ENCODE measurements at regions not wholly inside any gene's neighbourhood (a gene's known extent, or its start where the extent isn't known, plus 50 kb on each side); places are given as distances from the start of the nearest gene placed in this dataset.

DNA sequence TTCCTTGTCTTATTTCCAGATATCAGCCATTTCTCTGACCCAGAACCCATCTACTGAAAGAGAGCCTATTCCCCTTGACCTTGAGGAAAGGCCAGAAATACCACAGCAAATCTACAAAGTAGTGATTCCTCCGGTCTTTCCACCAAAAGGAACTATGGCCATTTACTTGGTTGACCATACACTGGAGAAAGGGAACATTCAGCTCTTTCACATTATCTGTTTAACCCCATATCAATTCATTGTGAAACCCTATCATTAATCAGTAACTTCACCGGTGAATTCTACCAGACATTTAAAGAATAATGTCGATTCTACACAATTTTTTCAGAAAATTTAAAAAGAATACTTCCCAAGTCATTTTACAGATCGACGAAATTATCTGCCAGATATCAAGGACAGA, 265.7 kb upstream of the CLEC14A start:
- no peak for TF ChIP-seq CTCF (IDR thresholded peaks at IDR 0.05; ENCODE audit: extremely low read depth, insufficient read depth, missing control alignments)
- no peak for DNase-seq (ENCODE audit: low spot score)
- in situ Hi-C loops (cut with MboI; ENCODE audit: low pct_unique_long_range_greater_than_20kb, low sequenced_read_pairs, unreplicated experiment) = no loop called here

- DNase-seq (ENCODE audit: low spot score) = no peak
- no peak for TF ChIP-seq CTCF (IDR thresholded peaks at IDR 0.05; ENCODE audit: extremely low read depth, insufficient read depth, missing control alignments)
- in situ Hi-C loops (cut with MboI; ENCODE audit: low pct_unique_long_range_greater_than_20kb, low sequenced_read_pairs, unreplicated experiment) = no loop called here
These were observed 261.5 kb upstream of the CLEC14A start for GRCh38 chr14:38517426-38517825.

GRCh38 chr14:38512236-38512635, 256.3 kb upstream of the CLEC14A start:
- TF ChIP-seq CTCF (IDR thresholded peaks at IDR 0.05; ENCODE audit: extremely low read depth, insufficient read depth, missing control alignments) = no peak
- in situ Hi-C loops (cut with MboI; ENCODE audit: low pct_unique_long_range_greater_than_20kb, low sequenced_read_pairs, unreplicated experiment) = no loop called here
- DNase-seq (ENCODE audit: low spot score) = no peak

DNA sequence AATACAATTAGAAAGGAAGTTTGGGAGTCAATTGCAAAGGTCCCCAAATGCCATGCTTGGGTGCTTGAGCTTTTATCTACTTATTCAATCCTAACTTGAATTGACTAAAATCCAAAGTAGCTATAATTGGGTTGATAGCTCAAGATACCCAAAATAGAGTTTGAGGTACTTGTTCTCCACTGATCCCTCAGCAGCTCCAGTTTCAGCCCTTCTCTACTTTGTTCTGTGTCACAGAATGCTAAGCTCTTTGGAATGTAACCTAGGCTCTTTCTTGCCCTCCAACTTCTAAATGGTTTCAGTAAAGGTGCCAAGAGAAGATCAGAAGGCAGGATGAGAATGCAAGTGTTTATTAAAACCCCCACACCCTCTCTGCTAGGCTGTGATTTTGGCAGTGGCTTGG, 251.4 kb upstream of the CLEC14A start:
- in situ Hi-C loops (cut with MboI; ENCODE audit: low pct_unique_long_range_greater_than_20kb, low sequenced_read_pairs, unreplicated experiment) = no loop called here
- TF ChIP-seq CTCF (IDR thresholded peaks at IDR 0.05; ENCODE audit: extremely low read depth, insufficient read depth, missing control alignments) = no peak
- DNase-seq (ENCODE audit: low spot score) = no peak

DNA sequence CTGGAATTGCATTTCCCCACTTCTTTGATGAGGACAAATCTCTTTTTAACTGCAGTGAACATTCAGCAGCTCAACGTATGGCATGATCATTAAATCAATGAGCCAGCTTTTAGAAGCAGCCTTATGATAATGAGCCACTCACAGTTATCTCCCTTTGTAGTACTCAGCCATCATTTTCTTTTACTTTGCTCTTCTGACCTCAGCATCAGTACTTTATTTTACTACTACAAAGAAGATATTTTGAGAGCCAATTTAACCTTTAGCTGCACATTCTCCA, 250.0 kb upstream of the CLEC14A start:
- in situ Hi-C loops (cut with MboI; ENCODE audit: low pct_unique_long_range_greater_than_20kb, low sequenced_read_pairs, unreplicated experiment) = no loop called here
- no peak for DNase-seq (ENCODE audit: low spot score)
- no peak for TF ChIP-seq CTCF (IDR thresholded peaks at IDR 0.05; ENCODE audit: extremely low read depth, insufficient read depth, missing control alignments)

DNA sequence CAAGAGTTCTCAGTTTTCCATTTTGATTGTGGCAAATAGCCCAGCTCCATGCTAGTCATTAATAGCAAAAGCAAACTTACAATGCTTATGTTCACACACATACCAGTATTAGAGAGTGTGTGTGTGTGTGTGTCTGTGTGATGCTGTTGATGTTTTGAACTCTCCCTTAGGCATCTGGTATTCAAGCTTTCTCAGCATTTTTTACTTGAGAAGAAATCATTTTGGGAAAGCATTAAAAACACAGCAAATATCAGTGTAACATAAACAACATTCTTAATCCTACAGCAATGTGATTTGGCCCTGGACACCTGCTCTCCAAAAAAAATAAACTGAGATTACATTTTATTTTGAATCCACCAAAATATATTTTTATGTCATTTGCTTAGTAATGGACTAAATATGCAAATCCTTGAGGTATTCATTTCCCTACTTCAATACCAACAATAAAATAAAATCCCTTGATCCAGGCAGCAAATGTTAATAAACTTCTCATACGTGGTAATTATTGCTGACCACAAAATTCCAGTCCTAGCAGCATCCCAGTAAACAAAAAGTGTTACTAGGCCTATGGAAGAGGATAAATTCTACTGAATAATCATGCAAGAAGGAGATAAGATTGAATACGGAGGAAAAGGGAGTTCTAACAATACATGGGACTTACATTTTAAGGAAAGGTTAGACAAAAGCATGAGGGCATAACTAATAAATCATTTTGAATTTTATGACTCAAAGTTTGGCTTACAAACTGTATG, 249.5 kb upstream of the CLEC14A start:
- TF ChIP-seq CTCF (IDR thresholded peaks at IDR 0.05; ENCODE audit: extremely low read depth, insufficient read depth, missing control alignments) = no peak
- in situ Hi-C loops (cut with MboI; ENCODE audit: low pct_unique_long_range_greater_than_20kb, low sequenced_read_pairs, unreplicated experiment) = no loop called here
- DNase-seq (ENCODE audit: low spot score) = no peak

GRCh38 chr14:38504175-38504574, 248.3 kb upstream of the CLEC14A start:
- TF ChIP-seq CTCF (IDR thresholded peaks at IDR 0.05; ENCODE audit: extremely low read depth, insufficient read depth, missing control alignments) = no peak

More at GRCh38 chr14:38504175-38504574, 248.3 kb upstream of the CLEC14A start:
- in situ Hi-C loops (cut with MboI; ENCODE audit: low pct_unique_long_range_greater_than_20kb, low sequenced_read_pairs, unreplicated experiment) = no loop called here
- no peak for DNase-seq (ENCODE audit: low spot score)
